A172 (cell line): ENCODE measurements at regions not wholly inside any gene's neighbourhood (a gene's known extent, or its start where the extent isn't known, plus 50 kb on each side); places are given as distances from the start of the nearest gene placed in this dataset.
"Not testable (repeated sequence)": the region's sequence is repeated elsewhere in the genome, so short reads cannot be mapped to it uniquely, and the experiment has no call there.

Experiments used
- DNase-seq: peaks from one replicate; pipeline ENCODE4 v3.0.0-alpha.2; 2015; ENCODE audit warnings: low spot score

DNA sequence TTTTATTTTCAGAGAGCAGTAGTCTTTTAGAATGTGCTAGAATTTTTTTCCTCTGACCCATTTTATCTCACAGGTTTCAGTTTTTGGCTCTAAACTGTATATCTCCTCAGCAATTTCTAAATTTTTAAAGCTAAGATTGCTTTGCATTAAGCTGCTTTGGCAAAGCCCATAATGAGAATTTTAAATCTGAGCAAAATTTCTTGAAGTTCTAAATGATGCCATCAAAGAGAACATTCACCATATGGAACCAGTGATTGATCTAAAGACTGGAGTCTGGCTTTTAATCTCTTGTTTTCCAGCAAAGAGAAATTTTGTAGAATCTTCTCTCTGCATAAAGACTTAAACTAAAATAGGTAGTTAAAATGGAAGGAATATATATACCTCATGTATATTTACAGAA is 313.6 kb downstream of the TBC1D32 start:
- DNase-seq, result no peak

- DNase-seq, result no peak
Observed at GRCh38 chr6:121008553-121008952, 325.7 kb downstream of the TBC1D32 start.

GRCh38 chr6:121006024-121006423 is 328.3 kb downstream of the TBC1D32 start:
- DNase-seq, result no peak

GRCh38 chr6:121000381-121000780 is 333.9 kb downstream of the TBC1D32 start:
- no peak for DNase-seq

DNA sequence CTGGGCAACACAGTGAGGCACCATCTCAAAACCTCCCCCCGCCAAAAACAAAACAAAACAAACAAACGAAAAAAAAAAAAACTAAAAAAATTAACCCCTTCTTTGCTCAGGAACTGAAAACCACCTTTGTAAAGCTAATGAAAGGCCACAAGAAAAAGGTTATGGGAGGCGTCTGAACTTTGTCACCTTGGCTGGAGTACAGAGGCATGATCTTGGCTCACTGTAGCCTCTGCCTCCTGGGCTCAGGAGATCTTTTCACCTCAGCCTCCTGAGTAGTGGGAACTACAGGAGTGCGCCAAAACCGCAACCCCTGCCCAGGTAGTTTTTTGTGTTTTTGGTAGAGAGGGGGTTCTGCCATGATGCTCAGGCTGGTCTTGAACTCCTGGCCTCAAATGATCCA is 337.9 kb downstream of the TBC1D32 start:
- DNase-seq, result no peak

- no peak for DNase-seq
Observed at GRCh38 chr6:120994573-120994967, 339.7 kb downstream of the TBC1D32 start.

DNA sequence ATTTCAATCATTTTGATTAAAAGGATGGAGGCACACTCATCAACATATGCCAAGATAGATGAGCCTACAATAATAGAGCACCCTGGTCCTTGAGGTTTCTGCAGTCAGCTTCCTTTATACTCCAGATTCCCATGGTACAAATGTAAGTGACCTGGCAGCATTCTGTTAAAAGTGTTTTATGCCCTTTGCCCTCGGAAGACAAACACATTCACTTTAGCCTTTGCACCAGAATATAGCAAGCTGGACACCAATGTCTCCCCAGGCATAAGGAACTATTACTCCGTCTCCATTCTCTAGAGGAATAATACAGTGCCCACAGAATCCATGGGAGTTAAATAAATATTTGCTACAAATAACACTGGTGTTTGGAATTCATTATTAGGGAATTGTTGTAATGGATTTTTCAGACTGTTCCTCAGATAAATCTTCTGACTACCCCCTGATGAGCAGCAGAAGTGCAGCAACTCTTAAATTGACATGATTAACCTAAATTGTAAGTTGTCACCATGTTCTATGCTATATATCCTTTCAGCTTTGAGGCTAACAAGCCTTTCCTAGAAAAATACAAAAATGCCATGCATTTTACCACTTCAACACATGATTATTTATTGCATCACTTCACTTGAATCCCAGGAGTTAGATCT is 340.2 kb downstream of the TBC1D32 start:
- no peak for DNase-seq

- DNase-seq, result no peak
Observed at GRCh38 chr6:120992257-120992656, 342.0 kb downstream of the TBC1D32 start.

- DNase-seq, result no peak
Observed at GRCh38 chr6:120990866-120991265, 343.4 kb downstream of the TBC1D32 start.

DNA sequence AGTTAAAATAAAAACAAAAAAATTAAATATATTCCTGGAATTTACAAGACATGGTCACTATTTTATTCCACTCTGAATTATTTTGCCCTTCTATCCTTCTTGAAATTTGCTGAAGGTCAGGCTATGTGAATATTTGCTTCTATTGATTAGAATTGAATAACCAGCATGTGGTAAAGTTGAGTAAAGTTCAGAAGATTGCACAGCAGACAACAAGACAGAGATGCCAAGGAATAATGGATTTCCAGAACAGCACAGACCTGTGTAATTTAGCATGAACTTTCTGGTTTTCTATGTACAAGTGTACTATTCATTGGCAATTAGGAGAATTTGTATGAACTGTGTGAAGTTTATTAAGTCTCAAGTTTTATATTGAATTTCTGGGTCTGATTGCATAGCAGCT is 352.4 kb downstream of the TBC1D32 start:
- DNase-seq, result no peak

- DNase-seq, result no peak
Observed at GRCh38 chr6:120966321-120966720, 368.0 kb downstream of the TBC1D32 start.

DNA sequence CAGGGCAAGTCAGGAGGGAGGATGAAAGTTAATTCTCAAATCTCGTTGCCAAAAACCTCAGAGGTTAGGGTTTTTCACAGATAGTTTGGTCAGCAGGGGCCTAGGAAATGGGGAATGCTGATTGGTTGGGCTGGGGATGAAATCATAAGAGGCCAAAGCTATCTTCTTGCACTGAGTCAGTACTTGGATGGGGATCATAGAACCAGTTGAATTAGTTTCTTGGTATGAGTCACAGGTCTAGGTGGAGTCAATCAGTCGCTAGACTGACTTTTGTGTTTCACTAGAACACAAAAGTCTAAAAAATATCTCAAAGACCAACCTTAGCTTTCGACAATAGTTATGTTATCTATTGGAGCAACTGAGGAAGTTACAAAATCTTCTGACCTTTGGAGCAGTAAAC is 368.5 kb downstream of the TBC1D32 start:
- DNase-seq, result peak; percentile 21

- DNase-seq, result no peak
Observed at GRCh38 chr6:120960761-120961160, 373.5 kb downstream of the TBC1D32 start.

GRCh38 chr6:120954111-120954510 is 380.2 kb downstream of the TBC1D32 start:
- no peak for DNase-seq

- DNase-seq, result no peak
Observed at GRCh38 chr6:120951258-120951657, 383.0 kb downstream of the TBC1D32 start.

DNA sequence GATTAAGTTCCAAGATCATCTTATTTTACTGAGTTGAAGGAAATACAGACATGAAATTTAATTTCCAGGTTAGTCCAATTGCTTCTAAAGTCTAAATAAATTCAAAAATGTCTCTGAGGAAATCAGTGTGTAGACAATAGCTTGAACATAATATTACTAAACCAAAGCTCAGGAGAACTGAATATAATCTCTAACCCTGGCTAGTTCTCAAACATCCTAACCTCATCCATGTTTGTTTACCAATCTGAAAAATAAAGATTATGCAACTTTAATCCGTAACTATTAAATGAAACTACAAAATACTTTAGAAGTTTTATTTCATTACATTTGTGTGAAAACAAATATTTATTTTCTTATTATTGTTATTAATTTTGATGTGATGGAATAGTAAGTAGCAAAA is 387.2 kb downstream of the TBC1D32 start:
- DNase-seq, result no peak

DNA sequence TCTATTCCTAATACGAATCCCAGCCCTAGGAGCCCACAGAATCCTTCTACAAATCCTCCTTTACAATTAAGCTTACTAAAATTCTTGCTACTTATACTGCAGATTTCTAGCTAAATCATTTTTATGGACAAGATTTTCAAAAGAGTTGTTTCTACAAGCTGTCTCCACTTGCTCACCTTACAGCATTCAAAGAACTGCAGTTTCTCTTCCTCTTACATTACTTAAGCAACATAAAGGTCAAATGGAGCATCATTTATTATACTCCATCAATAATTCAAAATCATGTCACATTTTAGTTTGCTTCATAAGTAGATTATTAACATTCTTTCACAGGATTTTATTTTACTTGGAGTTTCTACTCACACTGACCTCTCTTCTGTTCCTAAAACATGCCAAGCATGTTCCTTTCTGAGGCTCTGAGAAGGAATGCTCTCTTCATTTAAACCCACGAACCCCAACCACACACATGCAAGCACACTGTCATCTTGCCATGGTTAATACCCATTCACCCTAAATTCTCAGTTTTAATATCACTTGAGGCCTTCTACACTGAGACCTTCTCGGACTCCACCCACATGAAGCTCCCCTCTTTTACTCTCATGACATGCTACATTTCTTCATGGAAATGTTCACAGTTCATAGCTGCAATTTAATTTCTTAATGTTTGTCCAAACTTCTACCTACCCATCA is 388.2 kb downstream of the TBC1D32 start:
- no peak for DNase-seq

DNA sequence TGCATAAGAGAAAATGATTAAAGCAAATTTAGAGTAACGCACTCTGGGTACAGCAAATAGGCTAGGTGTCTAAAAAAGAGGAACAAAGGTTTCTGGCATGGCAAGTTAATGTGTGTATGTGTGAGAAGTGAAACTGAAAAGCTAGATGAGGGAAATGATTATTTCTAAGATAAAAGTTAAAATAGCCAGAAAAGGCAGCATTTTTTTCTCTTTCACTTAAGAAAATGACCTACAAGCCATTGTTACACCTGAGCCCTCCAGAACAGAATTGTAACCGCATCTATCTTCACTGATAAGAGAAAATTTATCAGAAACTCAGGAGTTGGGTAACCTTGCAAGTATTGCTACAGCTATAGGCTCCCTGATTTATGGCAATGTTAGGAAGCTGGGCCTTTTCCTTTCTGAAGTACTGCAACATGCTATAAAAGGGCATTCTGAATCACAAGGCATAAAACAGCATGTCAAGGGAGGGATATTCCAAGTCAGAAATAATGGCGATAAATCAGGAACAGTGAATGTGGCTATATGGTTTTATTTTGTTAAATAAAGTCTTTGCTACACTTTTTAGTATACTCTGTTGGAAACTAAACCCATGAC is 395.3 kb downstream of the TBC1D32 start:
- no peak for DNase-seq

GRCh38 chr6:120938164-120938875 is 396.0 kb downstream of the TBC1D32 start:
- DNase-seq, result no peak

- DNase-seq, result no peak
Observed at GRCh38 chr6:120935908-120936307, 398.4 kb downstream of the TBC1D32 start.

DNA sequence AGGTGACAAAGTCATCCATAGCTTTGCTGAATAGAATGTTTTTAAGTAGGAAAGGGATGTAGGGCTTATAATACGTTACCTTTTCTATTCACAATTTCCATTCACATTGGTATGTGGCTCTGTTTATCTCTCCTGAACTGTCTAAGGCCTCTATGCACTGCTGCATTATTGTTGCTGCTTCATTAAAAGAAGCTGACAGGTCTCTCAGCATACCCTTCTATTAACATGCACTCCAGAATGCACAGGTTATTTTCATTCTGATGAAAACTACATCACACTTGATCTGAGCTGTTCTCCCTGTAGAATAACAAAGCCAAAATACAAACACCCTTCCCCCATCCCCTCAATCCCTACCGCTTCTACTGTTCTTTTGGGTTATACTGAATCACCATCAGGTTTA is 399.3 kb downstream of the TBC1D32 start:
- DNase-seq, result no peak

DNA sequence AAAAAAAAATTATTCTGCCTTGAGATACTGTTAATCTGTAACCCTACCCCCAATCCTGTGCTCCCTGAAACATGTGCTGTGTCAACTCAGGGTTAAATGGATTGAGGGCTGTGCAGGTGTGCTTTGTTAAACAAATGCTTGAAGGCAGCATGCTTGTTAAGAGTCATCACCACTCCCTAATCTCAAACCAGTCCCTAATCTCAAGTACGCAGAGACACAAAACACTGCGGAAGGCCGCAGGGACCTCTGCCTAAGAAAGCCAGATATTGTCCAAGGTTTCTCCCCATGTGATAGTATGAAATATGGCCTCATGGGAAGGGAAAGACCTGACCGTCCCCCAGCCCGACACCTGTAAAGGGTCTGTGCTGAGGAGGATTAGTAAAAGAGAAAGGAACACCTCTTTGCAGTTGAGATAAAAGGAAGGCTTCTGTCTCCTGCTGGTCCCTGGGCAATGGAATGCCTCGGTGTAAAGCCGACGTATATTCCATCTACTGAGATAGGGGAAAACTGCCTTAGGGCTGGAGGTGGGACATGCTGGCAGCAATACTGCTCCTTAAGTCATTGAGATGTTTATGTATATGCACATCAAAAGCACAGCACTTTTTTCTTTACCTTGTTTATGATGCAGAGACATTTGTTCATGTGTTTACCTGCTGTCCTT is 402.6 kb downstream of the TBC1D32 start:
- DNase-seq, result not testable (repeated sequence)
